NB4 (cell line): ENCODE measurements at regions not wholly inside any gene's neighbourhood (a gene's known extent, or its start where the extent isn't known, plus 50 kb on each side); places are given as distances from the start of the nearest gene placed in this dataset.

Experiments
- CTCF ChIP-seq: IDR thresholded peaks from one replicate; pipeline ENCODE4 v1.5.1; 2012; ENCODE audit warnings: low read depth, low read length
- POLR2A ChIP-seq: IDR thresholded peaks from 2 replicates; pipeline ENCODE4 v1.6.1; 2011; ENCODE audit warnings: mild to moderate bottlenecking; ENCODE audit not compliant: insufficient read length; ENCODE audit errors: extremely low read depth

- TF ChIP-seq CTCF, result no peak
- no peak for TF ChIP-seq POLR2A
These were observed 123.5 kb downstream of the BCOR start for GRCh38 chrX:39974270-39974669.
